Astrocyte of the spinal cord (primary cell): ENCODE measurements at regions not wholly inside any gene's neighbourhood (a gene's known extent, or its start where the extent isn't known, plus 50 kb on each side); places are given as distances from the start of the nearest gene placed in this dataset.

Source experiments
- DNase-seq: peaks from one replicate; pipeline ENCODE4 v3.0.0; 2011; ENCODE audit warnings: low read depth, low spot score
- H3K4me3 ChIP-seq: 2 replicates; pipeline ENCODE4 v1.5.1; 2011; ENCODE audit warnings: low read depth, mild to moderate bottlenecking, low read length, moderate library complexity
- in situ Hi-C: cut with HindIII; loops from 2 replicates; pipeline ENCODE4 v1.10.0; 2017; ENCODE audit warnings: low sequenced_read_pairs
- TF ChIP-seq, protein P1 (sequence below): IDR thresholded peaks from 2 replicates; pipeline ENCODE4 v1.5.1; 2012; ENCODE audit warnings: low read depth, mild to moderate bottlenecking, low read length, inconsistent platforms

GRCh38 chr3:194251891-194252560 lies 99.1 kb downstream of the CPN2 start:
- TF ChIP-seq, protein P1, sequence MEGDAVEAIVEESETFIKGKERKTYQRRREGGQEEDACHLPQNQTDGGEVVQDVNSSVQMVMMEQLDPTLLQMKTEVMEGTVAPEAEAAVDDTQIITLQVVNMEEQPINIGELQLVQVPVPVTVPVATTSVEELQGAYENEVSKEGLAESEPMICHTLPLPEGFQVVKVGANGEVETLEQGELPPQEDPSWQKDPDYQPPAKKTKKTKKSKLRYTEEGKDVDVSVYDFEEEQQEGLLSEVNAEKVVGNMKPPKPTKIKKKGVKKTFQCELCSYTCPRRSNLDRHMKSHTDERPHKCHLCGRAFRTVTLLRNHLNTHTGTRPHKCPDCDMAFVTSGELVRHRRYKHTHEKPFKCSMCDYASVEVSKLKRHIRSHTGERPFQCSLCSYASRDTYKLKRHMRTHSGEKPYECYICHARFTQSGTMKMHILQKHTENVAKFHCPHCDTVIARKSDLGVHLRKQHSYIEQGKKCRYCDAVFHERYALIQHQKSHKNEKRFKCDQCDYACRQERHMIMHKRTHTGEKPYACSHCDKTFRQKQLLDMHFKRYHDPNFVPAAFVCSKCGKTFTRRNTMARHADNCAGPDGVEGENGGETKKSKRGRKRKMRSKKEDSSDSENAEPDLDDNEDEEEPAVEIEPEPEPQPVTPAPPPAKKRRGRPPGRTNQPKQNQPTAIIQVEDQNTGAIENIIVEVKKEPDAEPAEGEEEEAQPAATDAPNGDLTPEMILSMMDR = no peak
- no peak overlapping the region for H3K4me3 ChIP-seq
- no peak for DNase-seq
- in situ Hi-C loops = no loop called here

DNA sequence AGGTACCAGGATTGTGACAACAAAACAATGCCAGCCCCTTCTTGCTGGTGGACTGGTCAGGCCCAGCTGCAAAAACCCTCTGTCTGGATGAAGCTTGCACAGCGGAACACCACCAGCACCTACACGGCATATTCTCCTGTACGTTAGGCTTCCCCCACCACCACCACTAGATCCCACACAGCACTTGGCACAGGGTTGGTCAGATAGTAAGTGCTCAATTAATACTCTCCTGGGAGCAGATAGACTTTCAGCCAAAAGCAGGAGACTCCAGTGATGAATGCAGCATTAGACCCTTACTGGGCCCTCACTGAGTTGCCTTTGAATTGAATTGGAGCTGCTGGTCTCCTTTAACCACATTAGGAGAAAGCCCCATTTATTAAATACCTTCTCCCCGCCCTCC lies 97.9 kb downstream of the CPN2 start:
- no peak overlapping the region for H3K4me3 ChIP-seq
- in situ Hi-C loops = no loop called here
- TF ChIP-seq, protein P1 = no peak
- DNase-seq = no peak

GRCh38 chr3:194254040-194254439 lies 97.1 kb downstream of the CPN2 start:
- DNase-seq = no peak

GRCh38 chr3:194255252-194256039 lies 95.7 kb downstream of the CPN2 start:
- TF ChIP-seq, protein P1 = no peak
- no peak for DNase-seq
- in situ Hi-C loops = no loop called here
- no peak overlapping the region for H3K4me3 ChIP-seq

More at GRCh38 chr3:194254040-194254439, 97.1 kb downstream of the CPN2 start:
- in situ Hi-C loops = no loop called here
- H3K4me3 ChIP-seq = no peak overlapping the region
- TF ChIP-seq, protein P1 = no peak

GRCh38 chr3:194256040-194256945 lies 94.8 kb downstream of the CPN2 start:
- H3K4me3 ChIP-seq = no peak overlapping the region
- TF ChIP-seq, protein P1 = peak; percentile 8
- in situ Hi-C loops = no loop called here
- no peak for DNase-seq

- no peak overlapping the region for H3K4me3 ChIP-seq
- in situ Hi-C loops = no loop called here
- TF ChIP-seq, protein P1 = no peak
- DNase-seq = no peak
These were observed 93.9 kb downstream of the CPN2 start for GRCh38 chr3:194257151-194257621.
